Right lobe of liver (tissue), 4 donors: ENCODE measurements at regions not wholly inside any gene's neighbourhood (a gene's known extent, or its start where the extent isn't known, plus 50 kb on each side); places are given as distances from the start of the nearest gene placed in this dataset.

Source experiments
- CTCF ChIP-seq, 4 donors: fragments of 200-600 bp in 3 of 4; fragments of 450-650 bp in 1 of 4; IDR thresholded peaks; one replicate each; pipeline versions ENCODE4 v1.5.1 to v1.8.0; 2016 to 2022; ENCODE audit warnings: antibody characterized with exemption in 4 of 4, mild to moderate bottlenecking in 2 of 4
- POLR2A ChIP-seq: fragments of 450-650 bp; IDR thresholded peaks from one replicate; pipeline ENCODE4 v1.6.1; 2017; ENCODE audit warnings: antibody characterized with exemption, mild to moderate bottlenecking
- donor health status: DM: no; HTN: no; CAD: no.
- donor health status: DM: no; HTN: no; CAD: no.
- donor health status: DM: no; HTN: yes; CAD: no.

- no peak for TF ChIP-seq CTCF (IDR thresholded peaks at IDR 0.05)
- TF ChIP-seq POLR2A: no peak
Measured at GRCh38 chr20:60478533-60478932, 520.3 kb downstream of the CDH26 start.
